WTC11 (cell line): ENCODE measurements at regions not wholly inside any gene's neighbourhood (a gene's known extent, or its start where the extent isn't known, plus 50 kb on each side); places are given as distances from the start of the nearest gene placed in this dataset.

ENCODE experiments used
- ATAC-seq: fragments of 200-7000 bp; cut with Tn5 transposase; 2 replicates; pipeline ENCODE4 v1.10.0; 2021; ENCODE audit warnings: mild to moderate bottlenecking, moderate library complexity
- CTCF ChIA-PET: fragments of 300-600 bp; sonication (Branson Sonifier 250); formaldehyde crosslinking; loops from one replicate; lab custom pipeline; 2021; ENCODE audit warnings: antibody characterized with exemption; lab: Charles Lee
- POLR2A ChIA-PET: fragments of 350-600 bp; sonication (Branson Sonifier 250); formaldehyde crosslinking; loops from one replicate; lab custom pipeline; 2021; ENCODE audit warnings: antibody characterized with exemption; lab: Charles Lee
- DNase-seq: peaks from one replicate; pipeline ENCODE4 v3.0.0; 2021; ENCODE audit warnings: low spot score
- H3K27ac Mint-ChIP-seq: 2 replicates; pipeline ENCODE4 v1.8.0; 2021; ENCODE audit warnings: mixed read lengths
- H3K27me3 Mint-ChIP-seq: 2 replicates; pipeline ENCODE4 v1.8.0; 2021; ENCODE audit warnings: low read depth, mild to moderate bottlenecking, moderate library complexity, mixed read lengths
- H3K36me3 Mint-ChIP-seq: 2 replicates; pipeline ENCODE4 v1.8.0; 2021; ENCODE audit warnings: mixed read lengths
- H3K4me1 Mint-ChIP-seq: 2 replicates; pipeline ENCODE4 v1.8.0; 2022; ENCODE audit warnings: mixed read lengths
- H3K4me3 Mint-ChIP-seq: 2 replicates; pipeline ENCODE4 v1.8.0; 2021; ENCODE audit warnings: mild to moderate bottlenecking, moderate library complexity, mixed read lengths
- H3K9me3 Mint-ChIP-seq: 2 replicates; pipeline ENCODE4 v1.8.0; 2021; ENCODE audit warnings: mixed read lengths
- ATF3 ChIP-seq: sonication (generic); formaldehyde crosslinking; conservative IDR thresholded peaks from 2 replicates; pipeline ENCODE4 v1.8.1; 2022; ENCODE audit warnings: mild to moderate bottlenecking, missing genetic modification reagents
- CREM ChIP-seq: sonication (generic); formaldehyde crosslinking; IDR thresholded peaks from 2 replicates; pipeline ENCODE4 v1.8.1; 2022; ENCODE audit warnings: mild to moderate bottlenecking, missing genetic modification reagents, moderate library complexity
- ESRRA ChIP-seq: sonication (generic); formaldehyde crosslinking; IDR thresholded peaks from 2 replicates; pipeline ENCODE4 v1.8.1; 2022; ENCODE audit warnings: mild to moderate bottlenecking, missing genetic modification reagents, borderline replicate concordance
- FOXK1 ChIP-seq: sonication (generic); formaldehyde crosslinking; IDR thresholded peaks from 2 replicates; pipeline ENCODE4 v1.8.0; 2022; ENCODE audit warnings: mild to moderate bottlenecking, moderate library complexity, missing genetic modification reagents
- FOXP1 ChIP-seq: sonication (generic); formaldehyde crosslinking; IDR thresholded peaks from 2 replicates; pipeline ENCODE4 v1.8.0; 2022; ENCODE audit warnings: missing genetic modification reagents, mild to moderate bottlenecking, moderate library complexity, borderline replicate concordance
- HMGA2 ChIP-seq: fragments of 250-450 bp; sonication (Bioruptor Pico); IDR thresholded peaks from 2 replicates; pipeline ENCODE4 v1.4.0; 2021; ENCODE audit warnings: mild to moderate bottlenecking, moderate library complexity
- IRF1 ChIP-seq: sonication (generic); formaldehyde crosslinking; IDR thresholded peaks from 2 replicates; pipeline ENCODE4 v1.8.0; 2023; ENCODE audit warnings: missing genetic modification reagents
- JAZF1 ChIP-seq: fragments of 250-450 bp; sonication (Bioruptor Pico); IDR thresholded peaks from 2 replicates; pipeline ENCODE4 v1.9.0; 2021; ENCODE audit warnings: moderate library complexity, mild to moderate bottlenecking, inconsistent platforms
- JUN ChIP-seq: sonication (generic); formaldehyde crosslinking; IDR thresholded peaks from 2 replicates; pipeline ENCODE4 v1.8.0; 2023; ENCODE audit warnings: mild to moderate bottlenecking, missing genetic modification reagents
- NFATC4 ChIP-seq: fragments of 250-450 bp; sonication (Bioruptor Pico); IDR thresholded peaks from 2 replicates; pipeline ENCODE4 v1.9.0; 2021; ENCODE audit warnings: mild to moderate bottlenecking
- NFYB ChIP-seq: sonication (generic); formaldehyde crosslinking; conservative IDR thresholded peaks from 2 replicates; pipeline ENCODE4 v1.8.0; 2022; ENCODE audit warnings: low read depth, missing genetic modification reagents
- OVOL2 ChIP-seq: fragments of 250-450 bp; sonication (Bioruptor Pico); IDR thresholded peaks from 2 replicates; pipeline ENCODE4 v1.9.0; 2021; ENCODE audit warnings: mild to moderate bottlenecking, borderline replicate concordance
- RELA ChIP-seq: sonication (generic); formaldehyde crosslinking; IDR thresholded peaks from 2 replicates; pipeline ENCODE4 v1.8.1; 2022; ENCODE audit warnings: missing genetic modification reagents, mild to moderate bottlenecking, borderline replicate concordance
- SOX15 ChIP-seq: fragments of 250-450 bp; sonication (Bioruptor Pico); IDR thresholded peaks from 2 replicates; pipeline ENCODE4 v1.9.0; 2021; ENCODE audit warnings: mild to moderate bottlenecking
- SP1 ChIP-seq: sonication (generic); formaldehyde crosslinking; conservative IDR thresholded peaks from 2 replicates; pipeline ENCODE4 v1.8.1; 2022; ENCODE audit warnings: missing genetic modification reagents
- TEAD1 ChIP-seq: sonication (generic); formaldehyde crosslinking; IDR thresholded peaks from 2 replicates; pipeline ENCODE4 v1.8.0; 2022; ENCODE audit warnings: mild to moderate bottlenecking, missing genetic modification reagents
- TP53 ChIP-seq: sonication (generic); formaldehyde crosslinking; IDR thresholded peaks from 2 replicates; pipeline ENCODE4 v1.8.1; 2023; ENCODE audit warnings: mild to moderate bottlenecking, missing genetic modification reagents
- ZBTB21 ChIP-seq: sonication (generic); formaldehyde crosslinking; IDR thresholded peaks from 2 replicates; pipeline ENCODE4 v1.8.1; 2023; ENCODE audit warnings: mild to moderate bottlenecking, missing genetic modification reagents, borderline replicate concordance
- ZMAT4 ChIP-seq: fragments of 250-450 bp; sonication (Bioruptor Pico); IDR thresholded peaks from 2 replicates; pipeline ENCODE4 v1.9.0; 2021; ENCODE audit warnings: mild to moderate bottlenecking
- ZNF423 ChIP-seq: fragments of 250-450 bp; sonication (Bioruptor Pico); IDR thresholded peaks from 2 replicates; pipeline ENCODE4 v2.1.2; 2022; ENCODE audit warnings: mild to moderate bottlenecking, moderate library complexity
- TF ChIP-seq, protein P1 (sequence below): fragments of 250-450 bp; sonication (Bioruptor Pico); IDR thresholded peaks from 2 replicates; pipeline ENCODE4 v2.1.2; 2022; ENCODE audit warnings: mild to moderate bottlenecking, moderate library complexity
- TF ChIP-seq, protein P2 (sequence below): sonication (generic); formaldehyde crosslinking; IDR thresholded peaks from 2 replicates; pipeline ENCODE4 v1.8.1; 2023; ENCODE audit warnings: mild to moderate bottlenecking, missing genetic modification reagents, moderate library complexity
- TF ChIP-seq, protein P3 (sequence below): sonication (generic); formaldehyde crosslinking; IDR thresholded peaks from 2 replicates; pipeline ENCODE4 v1.8.1; 2022; ENCODE audit warnings: missing genetic modification reagents, borderline replicate concordance
- TF ChIP-seq, protein P4 (sequence below): sonication (generic); formaldehyde crosslinking; IDR thresholded peaks from 2 replicates; pipeline ENCODE4 v1.8.0; 2023; ENCODE audit warnings: mild to moderate bottlenecking, missing genetic modification reagents

- TF ChIP-seq ZBTB21 (no peak), CREM (CRISPR knock-in tag) (no peak)
- TF ChIP-seq, protein P1, sequence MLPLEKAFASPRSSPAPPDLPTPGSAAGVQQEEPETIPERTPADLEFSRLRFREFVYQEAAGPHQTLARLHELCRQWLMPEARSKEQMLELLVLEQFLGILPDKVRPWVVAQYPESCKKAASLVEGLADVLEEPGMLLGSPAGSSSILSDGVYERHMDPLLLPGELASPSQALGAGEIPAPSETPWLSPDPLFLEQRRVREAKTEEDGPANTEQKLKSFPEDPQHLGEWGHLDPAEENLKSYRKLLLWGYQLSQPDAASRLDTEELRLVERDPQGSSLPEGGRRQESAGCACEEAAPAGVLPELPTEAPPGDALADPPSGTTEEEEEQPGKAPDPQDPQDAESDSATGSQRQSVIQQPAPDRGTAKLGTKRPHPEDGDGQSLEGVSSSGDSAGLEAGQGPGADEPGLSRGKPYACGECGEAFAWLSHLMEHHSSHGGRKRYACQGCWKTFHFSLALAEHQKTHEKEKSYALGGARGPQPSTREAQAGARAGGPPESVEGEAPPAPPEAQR (CRISPR knock-in tag): no peak
- TF ChIP-seq, protein P2, sequence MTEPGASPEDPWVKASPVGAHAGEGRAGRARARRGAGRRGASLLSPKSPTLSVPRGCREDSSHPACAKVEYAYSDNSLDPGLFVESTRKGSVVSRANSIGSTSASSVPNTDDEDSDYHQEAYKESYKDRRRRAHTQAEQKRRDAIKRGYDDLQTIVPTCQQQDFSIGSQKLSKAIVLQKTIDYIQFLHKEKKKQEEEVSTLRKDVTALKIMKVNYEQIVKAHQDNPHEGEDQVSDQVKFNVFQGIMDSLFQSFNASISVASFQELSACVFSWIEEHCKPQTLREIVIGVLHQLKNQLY (CRISPR knock-in tag): no peak
- TF ChIP-seq, protein P3, sequence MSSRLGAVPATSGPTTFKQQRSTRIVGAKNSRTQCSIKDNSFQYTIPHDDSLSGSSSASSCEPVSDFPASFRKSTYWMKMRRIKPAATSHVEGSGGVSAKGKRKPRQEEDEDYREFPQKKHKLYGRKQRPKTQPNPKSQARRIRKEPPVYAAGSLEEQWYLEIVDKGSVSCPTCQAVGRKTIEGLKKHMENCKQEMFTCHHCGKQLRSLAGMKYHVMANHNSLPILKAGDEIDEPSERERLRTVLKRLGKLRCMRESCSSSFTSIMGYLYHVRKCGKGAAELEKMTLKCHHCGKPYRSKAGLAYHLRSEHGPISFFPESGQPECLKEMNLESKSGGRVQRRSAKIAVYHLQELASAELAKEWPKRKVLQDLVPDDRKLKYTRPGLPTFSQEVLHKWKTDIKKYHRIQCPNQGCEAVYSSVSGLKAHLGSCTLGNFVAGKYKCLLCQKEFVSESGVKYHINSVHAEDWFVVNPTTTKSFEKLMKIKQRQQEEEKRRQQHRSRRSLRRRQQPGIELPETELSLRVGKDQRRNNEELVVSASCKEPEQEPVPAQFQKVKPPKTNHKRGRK (CRISPR knock-in tag): no peak
Measured at GRCh38 chr5:26282190-26282589, 756.2 kb downstream of the CDH9 start (continued).

GRCh38 chr5:26278078-26278477 is 760.3 kb downstream of the CDH9 start:
- no peaks in the 10 kb centered on the region for H3K27me3 Mint-ChIP-seq
- TF ChIP-seq RELA (CRISPR knock-in tag) (no peak), ZMAT4 (no peak), FOXK1 (CRISPR knock-in tag) (no peak)
- POLR2A ChIA-PET: no interaction called here
- no peak overlapping the region for H3K27ac Mint-ChIP-seq
- DNase-seq: no peak
- peaks cover 12% of the 10 kb centered on the region for H3K9me3 Mint-ChIP-seq
- H3K36me3 Mint-ChIP-seq: no peaks in the 10 kb centered on the region
- no peak for ATAC-seq
- H3K4me3 Mint-ChIP-seq: no peak overlapping the region
- H3K4me1 Mint-ChIP-seq: no peaks in the 10 kb centered on the region
- CTCF ChIA-PET: no interaction called here

DNA sequence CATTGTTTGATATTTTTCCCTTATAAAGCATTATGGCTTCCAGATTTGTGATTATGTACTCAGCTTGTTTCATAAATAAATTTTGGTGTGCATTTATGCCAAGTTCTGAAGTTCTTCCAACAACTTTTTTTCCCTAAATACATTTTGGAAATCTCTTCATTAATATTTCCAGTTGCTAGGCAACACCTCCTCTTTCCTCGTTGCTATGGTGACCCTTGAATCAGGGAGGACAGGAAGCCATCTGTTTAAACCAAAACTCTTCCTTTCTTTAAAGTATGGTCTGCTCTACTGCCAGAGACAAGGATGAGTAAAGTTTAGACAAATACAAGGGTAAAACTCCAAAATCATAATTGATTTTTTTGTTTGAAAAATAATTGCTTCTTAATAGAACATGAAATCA is 779.3 kb downstream of the CDH9 start:
- DNase-seq (no peak), ATAC-seq (no peak)
- Mint-ChIP-seq H3K27me3 (no peaks in the 10 kb centered on the region), H3K9me3 (peaks cover 35% of the 10 kb centered on the region), H3K4me3 (no peak overlapping the region), H3K36me3 (peaks cover 18% of the 10 kb centered on the region), H3K27ac (no peak overlapping the region), H3K4me1 (no peaks in the 10 kb centered on the region)
- no peak for TF ChIP-seq HMGA2 (CRISPR knock-in tag)
- TF ChIP-seq OVOL2 (CRISPR knock-in tag): no peak
- TF ChIP-seq ATF3 (CRISPR knock-in tag): no peak
- no peak for TF ChIP-seq ESRRA
- no peak for TF ChIP-seq ZNF423 (CRISPR knock-in tag)
- TF ChIP-seq SOX15: no peak
- no peak for TF ChIP-seq FOXP1 (CRISPR knock-in tag)
- TF ChIP-seq TEAD1 (CRISPR knock-in tag): no peak
- no peak for TF ChIP-seq NFATC4
- TF ChIP-seq JAZF1 (CRISPR knock-in tag): no peak
- TF ChIP-seq CREM (CRISPR knock-in tag): no peak
- TF ChIP-seq IRF1 (CRISPR knock-in tag): no peak
- TF ChIP-seq NFYB (CRISPR knock-in tag): no peak
- TF ChIP-seq, protein P4, sequence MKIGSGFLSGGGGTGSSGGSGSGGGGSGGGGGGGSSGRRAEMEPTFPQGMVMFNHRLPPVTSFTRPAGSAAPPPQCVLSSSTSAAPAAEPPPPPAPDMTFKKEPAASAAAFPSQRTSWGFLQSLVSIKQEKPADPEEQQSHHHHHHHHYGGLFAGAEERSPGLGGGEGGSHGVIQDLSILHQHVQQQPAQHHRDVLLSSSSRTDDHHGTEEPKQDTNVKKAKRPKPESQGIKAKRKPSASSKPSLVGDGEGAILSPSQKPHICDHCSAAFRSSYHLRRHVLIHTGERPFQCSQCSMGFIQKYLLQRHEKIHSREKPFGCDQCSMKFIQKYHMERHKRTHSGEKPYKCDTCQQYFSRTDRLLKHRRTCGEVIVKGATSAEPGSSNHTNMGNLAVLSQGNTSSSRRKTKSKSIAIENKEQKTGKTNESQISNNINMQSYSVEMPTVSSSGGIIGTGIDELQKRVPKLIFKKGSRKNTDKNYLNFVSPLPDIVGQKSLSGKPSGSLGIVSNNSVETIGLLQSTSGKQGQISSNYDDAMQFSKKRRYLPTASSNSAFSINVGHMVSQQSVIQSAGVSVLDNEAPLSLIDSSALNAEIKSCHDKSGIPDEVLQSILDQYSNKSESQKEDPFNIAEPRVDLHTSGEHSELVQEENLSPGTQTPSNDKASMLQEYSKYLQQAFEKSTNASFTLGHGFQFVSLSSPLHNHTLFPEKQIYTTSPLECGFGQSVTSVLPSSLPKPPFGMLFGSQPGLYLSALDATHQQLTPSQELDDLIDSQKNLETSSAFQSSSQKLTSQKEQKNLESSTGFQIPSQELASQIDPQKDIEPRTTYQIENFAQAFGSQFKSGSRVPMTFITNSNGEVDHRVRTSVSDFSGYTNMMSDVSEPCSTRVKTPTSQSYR: no peak
- TF ChIP-seq SP1 (CRISPR knock-in tag): no peak
- no peak for TF ChIP-seq TP53 (CRISPR knock-in tag)
- TF ChIP-seq JUN (CRISPR knock-in tag): no peak
- CTCF ChIA-PET: no interaction called here
- POLR2A ChIA-PET: no interaction called here
